ENCODE measurements at regions not wholly inside any gene's neighbourhood (a gene's known extent, or its start where the extent isn't known, plus 50 kb on each side); places are given as distances from the start of the nearest gene placed in this dataset.
"Not testable (repeated sequence)": the region's sequence is repeated elsewhere in the genome, so short reads cannot be mapped to it uniquely, and the experiment has no call there.

- no peak for DNase-seq
Observed at GRCh38 chr22:49011769-49012648, 815.7 kb downstream of the BRD1 start.

DNA sequence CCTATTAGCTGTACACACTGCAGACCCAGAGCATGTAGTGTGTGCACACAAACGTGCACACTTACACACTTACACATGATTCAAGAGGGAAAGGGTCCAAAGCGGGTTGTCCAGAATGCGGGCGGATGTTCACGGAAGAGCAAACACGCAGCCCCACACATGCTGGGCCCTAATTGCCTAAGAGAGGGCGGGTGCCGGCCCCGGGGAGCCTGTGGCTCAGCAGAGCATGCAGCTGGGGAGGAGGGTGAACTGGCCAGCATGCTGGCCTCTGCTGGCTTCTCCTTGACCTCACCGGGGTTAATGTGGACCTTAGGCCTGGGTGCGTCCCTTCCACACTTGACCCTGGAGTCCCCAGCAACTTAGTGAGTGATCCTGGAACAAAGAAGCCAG, 816.3 kb downstream of the BRD1 start:
- DNase-seq = no peak

GRCh38 chr22:49010901-49011300, 816.8 kb downstream of the BRD1 start:
- no peak for DNase-seq

DNA sequence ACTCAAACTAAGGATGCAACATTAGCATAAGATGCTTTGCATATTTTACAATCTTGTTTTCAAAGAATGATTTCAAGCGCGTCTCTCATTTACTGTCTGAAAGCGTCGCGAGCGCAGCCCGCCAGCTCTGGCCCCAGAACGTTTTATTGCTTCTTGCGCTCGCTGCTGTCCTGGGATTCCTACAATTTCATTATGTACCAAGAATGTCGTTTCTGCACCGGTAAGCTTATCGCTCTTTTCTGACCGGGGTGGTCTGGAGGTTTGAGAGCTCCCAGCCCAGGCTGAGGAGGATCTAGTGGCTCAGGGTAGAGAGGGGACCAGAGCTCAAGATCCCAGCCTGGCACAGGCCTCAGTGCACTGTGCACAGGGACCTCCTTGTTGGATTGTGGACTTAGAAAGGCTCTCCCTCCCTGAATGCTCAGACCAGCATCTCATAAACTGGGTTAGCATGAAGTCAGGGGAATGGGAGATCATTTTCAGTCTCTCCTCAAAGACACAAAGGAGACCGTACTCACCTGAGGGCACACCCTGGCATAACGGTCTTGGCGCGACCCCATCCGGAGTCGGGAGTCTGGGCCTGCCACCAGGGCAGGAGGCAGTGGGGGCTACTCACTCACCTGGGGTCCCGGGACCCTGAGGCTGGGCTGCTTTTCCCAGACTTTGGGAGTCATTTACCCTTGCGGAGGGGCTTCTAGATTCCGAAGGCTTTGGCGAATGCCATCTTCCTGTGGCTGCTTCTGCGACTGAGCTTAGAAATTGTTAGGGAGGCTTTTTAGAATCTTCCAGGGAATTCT, 817.4 kb downstream of the BRD1 start:
- no peak for DNase-seq

GRCh38 chr22:49009359-49010063, 818.2 kb downstream of the BRD1 start:
- DNase-seq = no peak

DNA sequence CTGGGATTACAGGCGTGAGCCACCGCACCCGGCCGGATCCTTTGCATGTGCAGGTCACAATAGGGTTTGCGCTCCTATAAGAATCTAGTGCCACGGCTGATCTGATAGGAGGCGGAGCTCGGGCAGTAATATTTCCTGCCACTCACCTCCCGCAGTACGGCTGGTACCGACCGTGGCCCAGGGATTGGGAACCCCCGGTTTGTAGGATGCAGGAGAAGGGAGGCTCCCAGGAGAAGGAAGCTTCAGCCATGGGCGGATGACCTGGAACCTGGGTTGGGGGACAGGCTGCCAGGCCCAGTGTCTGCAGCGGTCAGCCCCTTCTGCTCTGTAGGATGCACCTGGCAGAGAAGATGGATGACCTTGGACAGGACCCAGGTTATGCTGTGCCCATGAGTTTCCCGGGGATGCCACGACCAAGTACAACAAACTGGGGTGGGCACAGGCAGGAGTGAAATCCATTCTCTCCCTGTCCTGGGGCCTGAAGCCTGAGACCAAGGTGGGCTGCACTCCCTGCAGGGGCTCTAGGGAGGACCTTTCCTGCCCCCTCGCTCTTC, 818.9 kb downstream of the BRD1 start:
- DNase-seq = no peak

- no peak for DNase-seq
Observed at GRCh38 chr22:49007013-49007653, 820.5 kb downstream of the BRD1 start.

DNA sequence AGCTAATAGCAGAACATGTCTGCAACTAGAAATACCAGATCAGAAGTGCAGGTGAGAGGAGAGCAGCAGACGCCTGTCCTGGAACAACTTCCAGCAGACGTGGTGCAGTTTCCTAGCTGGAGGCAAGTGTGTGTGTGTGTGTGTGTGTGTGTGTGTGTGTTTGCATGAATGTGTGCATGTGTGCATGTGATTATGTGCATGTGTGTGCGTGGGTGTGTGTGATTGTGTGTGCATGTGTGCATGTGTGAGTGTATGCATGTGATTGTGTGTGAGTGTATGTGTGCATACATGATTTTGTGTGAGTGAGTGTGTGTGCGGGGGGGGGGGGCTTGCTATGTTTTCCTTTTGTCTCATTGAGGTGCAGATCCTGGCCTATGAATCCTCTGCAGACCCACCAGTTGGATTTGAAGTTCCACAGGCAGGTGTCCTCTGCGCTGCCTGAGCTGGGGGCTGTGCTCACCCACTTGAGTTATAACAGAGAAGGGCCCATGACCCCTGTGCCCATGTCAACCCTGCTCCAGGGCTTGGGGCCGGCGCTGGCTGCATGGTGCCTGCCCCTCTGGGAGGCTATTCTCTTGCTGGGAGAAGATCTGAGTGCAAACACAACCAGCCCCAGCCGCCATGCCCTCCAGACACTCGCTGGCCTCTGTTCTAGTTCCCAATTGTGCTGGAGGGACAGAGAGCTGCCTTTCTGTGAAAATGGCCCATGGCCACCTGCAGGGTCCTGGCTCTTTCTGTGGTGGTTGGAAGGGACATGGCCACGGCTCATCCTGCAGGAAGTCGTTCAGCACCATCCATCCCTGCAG, 821.3 kb downstream of the BRD1 start:
- DNase-seq = no peak

DNA sequence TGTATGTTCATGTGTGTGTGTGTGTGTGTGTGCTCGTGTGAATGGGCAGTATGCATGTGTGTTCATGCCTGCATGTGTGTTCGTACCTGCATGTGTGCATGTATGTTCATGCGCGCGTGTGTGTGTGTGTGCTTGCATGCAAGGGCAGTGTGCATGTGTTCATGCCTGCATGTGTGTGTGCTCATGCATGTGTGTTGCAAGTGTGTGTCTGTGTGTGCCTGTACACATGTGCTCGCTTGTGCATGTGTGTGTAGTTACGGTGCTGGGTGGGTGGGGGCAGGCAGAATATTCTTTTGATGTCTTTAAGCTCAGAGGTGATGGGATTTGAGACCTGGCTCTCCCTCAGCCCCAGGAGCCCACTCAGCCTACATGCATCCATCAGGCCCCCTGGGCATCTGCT, 822.1 kb downstream of the BRD1 start:
- DNase-seq = no peak

DNA sequence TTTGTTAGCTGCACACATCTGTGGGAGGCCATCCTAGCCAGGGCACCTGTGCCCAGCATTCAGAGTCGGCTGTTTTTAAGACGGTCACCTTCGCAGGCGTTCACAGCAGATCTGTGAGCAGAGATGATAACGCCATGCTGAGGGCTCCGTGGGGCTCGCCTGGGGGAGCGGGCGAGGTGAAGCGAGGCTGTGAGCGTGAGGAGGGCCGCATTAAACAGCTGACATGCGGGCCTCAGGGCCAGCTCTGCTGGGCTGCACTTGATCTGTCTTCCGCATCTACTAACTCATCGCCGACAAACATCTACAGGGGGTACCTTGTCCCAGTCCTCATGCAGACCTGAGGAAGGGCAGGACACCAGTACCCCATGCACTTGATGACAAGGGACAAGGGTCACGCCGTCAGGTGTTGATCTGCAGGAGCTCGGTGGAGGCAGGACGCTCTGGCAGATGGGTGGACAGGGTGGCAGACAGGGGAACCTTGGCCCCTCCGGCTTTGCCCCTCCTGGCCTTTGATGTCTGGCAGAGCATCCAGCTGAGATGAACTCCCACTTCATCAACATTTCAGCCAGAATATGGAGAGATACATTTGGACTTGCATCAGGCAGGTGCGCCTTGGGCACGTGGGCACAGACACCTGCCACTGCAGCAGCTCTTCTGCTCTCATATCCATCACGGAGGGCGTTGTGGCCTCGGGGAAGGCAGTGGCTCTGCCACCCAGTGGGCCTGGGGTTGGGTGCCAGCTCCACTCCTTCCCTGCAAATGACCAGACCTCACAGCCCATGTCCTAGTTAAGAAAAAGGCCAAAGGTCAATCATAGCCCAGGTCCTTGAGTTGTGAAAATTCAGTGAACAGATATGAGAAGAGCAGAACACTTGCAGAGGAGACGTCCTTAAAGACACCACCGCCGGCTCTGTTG, 822.9 kb downstream of the BRD1 start:
- no peak for DNase-seq

GRCh38 chr22:48997605-48998004, 830.1 kb downstream of the BRD1 start:
- not testable (repeated sequence) for DNase-seq

- DNase-seq = no peak
Observed at GRCh38 chr22:48993655-48994054, 834.0 kb downstream of the BRD1 start.

DNA sequence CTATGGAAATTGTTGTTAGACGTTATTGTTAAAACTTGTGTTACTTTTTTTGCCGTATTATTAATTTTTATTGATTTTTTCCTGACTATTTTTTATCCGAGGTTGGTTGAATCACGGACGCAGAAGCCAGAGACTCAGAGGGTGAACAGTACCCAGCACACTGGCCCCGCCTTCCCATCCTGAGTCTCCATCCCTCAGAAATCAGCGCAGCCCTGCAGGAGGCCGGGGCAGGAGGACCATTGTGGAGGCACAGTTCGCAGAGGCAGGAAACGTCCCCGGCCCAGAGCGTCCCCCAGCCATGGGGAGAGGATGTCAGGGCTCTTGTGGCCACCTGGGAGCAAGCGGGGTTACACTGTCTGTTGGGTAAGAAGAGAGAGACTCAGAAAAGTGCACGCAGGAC, 843.0 kb downstream of the BRD1 start:
- DNase-seq = no peak

DNA sequence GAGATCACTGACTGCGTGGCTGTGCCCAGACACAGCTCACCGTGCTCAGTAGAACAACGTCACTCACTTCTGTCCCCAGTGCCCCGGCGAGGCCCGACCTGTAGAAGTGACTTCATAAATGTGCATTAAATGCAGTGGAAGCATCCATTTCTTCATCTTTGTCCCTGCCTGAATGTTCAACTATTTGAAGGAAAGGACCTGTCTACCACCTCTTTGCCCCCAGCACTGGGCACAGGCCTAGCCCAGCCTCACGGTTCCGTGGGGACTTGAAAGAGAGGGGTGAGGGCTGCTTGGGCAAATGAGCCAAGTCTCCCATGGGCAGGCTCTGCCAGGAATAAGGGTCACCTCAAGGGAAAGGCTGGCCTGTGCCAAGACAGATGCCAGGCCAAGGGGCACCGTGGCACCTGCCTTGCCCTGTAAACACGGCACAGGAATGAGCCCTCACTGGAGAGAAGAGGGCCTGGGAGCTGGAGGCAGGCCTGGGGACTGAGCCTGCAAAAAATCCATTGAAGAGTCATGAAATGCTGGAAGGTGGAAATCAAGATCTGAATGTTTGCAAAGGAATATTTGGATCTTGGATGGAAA, 845.3 kb downstream of the BRD1 start:
- no peak for DNase-seq

- no peak for DNase-seq
Observed at GRCh38 chr22:48981371-48982061, 846.2 kb downstream of the BRD1 start.

DNA sequence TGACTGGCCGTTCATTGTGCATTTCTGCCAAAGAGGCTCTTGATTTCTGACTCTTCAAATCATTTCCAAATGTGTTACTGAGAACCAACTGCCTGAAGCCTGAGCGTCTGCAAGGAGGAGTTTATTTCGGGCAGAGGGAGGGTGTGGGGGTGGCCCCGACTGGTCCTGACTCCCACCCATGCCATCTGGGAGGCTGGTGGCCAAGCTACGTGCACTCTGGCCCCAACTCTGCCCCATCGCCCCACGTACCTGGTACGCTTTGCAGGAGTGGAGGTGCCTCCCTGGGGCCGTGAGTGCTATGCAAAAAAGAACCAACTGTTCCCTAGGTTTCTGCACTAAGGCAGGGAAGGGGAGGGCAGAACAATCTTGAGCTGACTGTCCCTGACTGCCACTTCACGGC, 846.8 kb downstream of the BRD1 start:
- no peak for DNase-seq

DNA sequence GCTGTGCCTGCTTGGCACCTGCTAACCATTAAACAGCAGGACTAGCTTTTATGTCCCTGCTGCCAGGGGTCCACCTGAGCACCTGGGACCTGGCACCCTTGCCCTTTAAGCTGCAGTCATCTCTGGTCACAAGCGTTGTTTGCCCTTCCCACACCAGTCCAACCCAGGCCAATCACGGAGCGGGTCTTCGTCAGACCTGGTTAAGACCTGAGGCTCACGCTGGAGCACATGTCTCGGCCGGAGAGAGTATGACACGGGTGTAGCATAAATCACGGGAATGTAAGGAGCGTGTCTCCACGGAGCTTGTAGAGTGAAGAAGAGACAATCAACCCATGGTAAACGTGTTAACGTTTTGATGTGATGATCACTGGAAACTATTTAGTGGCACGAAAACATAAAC, 847.3 kb downstream of the BRD1 start:
- no peak for DNase-seq

DNA sequence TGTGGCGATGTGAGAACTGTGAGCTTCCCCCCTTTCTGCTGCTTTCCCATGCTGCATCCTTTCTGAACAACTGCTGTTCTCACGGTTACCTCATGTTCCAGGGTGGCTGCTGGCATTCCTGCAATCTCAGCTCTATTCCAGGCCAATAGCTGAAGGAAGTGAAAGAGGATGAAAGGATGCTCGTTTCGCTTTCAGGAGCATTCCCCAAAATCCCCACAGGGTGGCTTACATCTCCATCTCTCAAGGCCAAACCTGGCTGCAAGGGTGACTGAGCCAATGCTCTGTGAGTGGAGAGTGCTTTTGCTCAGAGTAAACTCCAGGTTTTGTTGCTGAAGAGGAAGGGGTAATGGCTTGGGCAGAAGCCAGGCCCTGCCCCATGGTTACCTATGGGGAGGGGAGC, 848.2 kb downstream of the BRD1 start:
- no peak for DNase-seq

All from activated CD4-positive, alpha-beta T cell treated with anti-CD3 and anti-CD28 coated beads, Interleukin-2, amount 50 U/mL, for 16 hours (primary cell).